G401 (cell line): ENCODE measurements at regions not wholly inside any gene's neighbourhood (a gene's known extent, or its start where the extent isn't known, plus 50 kb on each side); places are given as distances from the start of the nearest gene placed in this dataset.

ENCODE experiments used
- DNase-seq: peaks from one replicate; pipeline ENCODE4 v3.0.0-alpha.2; 2015; ENCODE audit warnings: low spot score
- in situ Hi-C: cut with HindIII; loops from 2 replicates; pipeline ENCODE4 v1.10.0; 2016; ENCODE audit warnings: low sequenced_read_pairs, mixed read lengths

GRCh38 chr14:26765301-26765700 is 167.5 kb upstream of the NOVA1 start:
- in situ Hi-C loops: no loop called here
- no peak for DNase-seq

DNA sequence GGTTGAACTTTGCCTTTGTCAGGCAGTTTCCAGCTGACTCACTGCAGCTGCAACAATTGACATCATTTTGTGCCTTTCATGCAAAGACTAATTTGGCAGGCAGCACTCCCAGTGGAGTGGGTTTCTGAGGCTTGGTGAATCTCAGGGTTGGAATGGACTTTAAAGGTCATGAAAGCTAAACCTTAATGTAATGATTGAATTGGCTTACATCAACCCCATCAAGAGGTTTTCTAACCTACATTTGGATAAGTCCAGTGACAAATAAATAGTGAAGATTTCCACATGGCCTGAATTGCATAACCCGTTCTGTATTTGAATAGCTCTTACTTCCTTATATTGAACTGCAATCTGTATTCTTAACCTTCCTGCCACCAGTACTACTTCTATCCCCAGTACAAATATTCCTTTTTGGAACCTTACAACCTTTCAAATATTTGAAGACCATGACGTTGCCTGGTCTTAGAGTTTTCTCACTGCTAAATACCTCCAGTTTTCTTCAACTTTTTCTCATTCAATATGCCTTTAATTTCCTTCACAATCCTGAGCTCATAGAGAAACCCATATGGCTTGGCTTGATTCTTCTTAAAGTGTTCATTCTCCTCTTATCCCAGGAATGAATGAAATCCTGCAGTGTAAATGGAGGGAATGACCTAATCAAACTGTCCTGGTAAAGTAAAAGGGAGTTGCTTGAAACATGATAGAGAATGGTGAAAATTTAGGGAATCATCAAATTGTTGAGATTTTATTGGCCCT is 168.1 kb upstream of the NOVA1 start:
- in situ Hi-C loops: no loop called here
- DNase-seq: no peak

DNA sequence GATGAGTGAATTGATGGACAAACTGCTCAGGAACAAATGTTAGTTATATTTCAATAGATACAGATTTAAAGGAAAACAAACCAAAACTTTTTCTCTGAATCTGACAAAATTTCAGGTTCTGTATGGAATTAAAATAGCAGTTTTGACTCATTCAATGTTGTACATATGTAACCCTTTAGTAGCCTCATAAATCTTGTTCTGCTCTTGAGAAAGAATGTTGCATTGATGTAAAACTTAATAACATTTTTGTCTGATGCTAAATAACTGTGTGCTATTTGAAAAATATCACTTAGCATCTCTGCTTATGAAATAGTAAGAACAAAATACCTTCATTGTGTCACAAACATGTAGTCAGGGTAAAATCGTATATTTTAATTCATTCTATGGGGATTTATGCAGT is 168.9 kb upstream of the NOVA1 start:
- in situ Hi-C loops: no loop called here
- no peak for DNase-seq

- in situ Hi-C loops: no loop called here
- no peak for DNase-seq
Observed at GRCh38 chr14:26773906-26774593, 176.2 kb upstream of the NOVA1 start.

DNA sequence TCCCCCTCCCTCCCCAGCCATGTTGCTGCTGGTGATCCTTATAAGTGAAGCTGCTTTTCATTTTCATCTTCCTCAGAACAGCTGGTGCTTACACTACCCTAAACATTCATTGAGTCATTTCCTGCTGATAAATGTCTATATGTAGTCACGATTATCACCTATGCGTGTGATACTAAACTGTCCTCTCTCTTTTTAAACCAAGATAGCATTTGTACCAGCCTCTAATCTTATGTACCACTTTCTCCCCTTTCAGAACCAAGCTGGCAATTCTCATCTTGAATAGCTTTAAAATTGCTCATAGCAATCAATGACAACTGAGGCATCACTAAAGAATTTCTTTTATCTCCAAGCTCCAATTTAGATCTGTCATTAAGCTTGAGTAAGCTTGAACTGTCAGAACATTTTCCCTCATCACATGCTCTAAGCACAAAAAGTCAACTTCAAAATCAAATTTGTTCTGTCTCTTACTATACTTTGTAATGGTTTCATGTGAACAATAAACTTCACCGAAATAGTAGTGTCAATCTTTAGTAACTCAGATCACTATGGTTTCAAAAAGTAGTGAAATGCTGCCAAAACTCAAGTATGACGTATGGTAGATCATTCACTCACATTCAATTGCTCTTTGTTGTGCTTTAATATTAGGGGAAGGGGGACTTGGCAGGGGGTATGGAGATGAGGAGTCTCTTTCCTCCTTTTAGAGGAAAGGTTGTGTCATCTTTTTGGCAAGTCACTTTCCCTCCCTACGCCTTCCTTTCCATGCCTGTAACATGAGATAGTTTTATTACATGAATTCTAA is 178.1 kb upstream of the NOVA1 start:
- in situ Hi-C loops: no loop called here
- DNase-seq: no peak

- in situ Hi-C loops: no loop called here
- DNase-seq: no peak
Observed at GRCh38 chr14:26791117-26791806, 193.4 kb upstream of the NOVA1 start.

DNA sequence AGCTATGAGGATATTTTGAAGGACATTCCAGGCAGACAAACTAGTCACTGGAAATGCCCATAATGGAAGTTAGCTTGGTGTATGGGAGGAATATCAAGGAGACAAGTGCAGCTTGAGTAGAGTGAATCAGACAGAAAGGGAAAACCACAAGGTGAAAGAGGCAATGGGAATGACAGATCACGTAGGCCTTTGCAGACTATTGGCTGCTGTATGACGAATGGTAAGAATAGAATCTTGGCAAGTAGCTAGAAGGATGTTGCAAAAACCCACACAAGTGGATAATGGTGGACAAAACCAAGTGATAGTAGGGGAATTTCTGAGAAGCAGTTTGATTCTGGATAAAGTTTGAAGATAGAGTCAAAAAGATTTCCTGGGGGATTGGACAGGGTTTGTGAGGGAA is 196.9 kb upstream of the NOVA1 start:
- no peak for DNase-seq
- in situ Hi-C loops: no loop called here

GRCh38 chr14:26808407-26808806 is 210.6 kb upstream of the NOVA1 start:
- DNase-seq: no peak

GRCh38 chr14:26810631-26811030 is 212.8 kb upstream of the NOVA1 start:
- in situ Hi-C loops: no loop called here
- DNase-seq: no peak

More at GRCh38 chr14:26808407-26808806, 210.6 kb upstream of the NOVA1 start:
- in situ Hi-C loops: no loop called here

DNA sequence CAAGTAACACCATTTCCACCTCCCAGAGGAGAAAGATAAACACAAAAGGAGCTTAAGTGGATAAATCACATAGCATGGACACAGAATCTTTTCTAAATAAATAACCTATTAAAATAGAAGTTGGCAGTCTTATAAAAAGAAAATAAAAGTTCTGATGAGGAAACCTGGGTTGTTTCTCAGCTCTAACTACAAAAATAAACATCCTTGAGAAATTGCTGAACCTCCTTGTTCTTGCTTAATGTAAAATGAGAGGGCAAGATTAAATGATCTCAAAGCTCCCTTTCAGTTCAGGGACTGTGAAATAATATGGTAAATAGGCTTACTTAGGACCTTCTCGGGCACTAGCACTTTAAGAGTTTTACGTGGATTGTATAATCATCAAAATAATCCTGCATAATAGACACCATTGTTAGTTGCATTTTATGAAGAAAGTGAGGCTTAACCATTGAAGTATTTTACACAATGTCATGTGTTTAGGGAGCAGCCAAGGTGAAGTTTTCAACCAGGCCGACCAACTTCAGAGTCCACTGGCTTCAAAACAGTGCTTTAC is 214.0 kb upstream of the NOVA1 start:
- in situ Hi-C loops: no loop called here
- no peak for DNase-seq

DNA sequence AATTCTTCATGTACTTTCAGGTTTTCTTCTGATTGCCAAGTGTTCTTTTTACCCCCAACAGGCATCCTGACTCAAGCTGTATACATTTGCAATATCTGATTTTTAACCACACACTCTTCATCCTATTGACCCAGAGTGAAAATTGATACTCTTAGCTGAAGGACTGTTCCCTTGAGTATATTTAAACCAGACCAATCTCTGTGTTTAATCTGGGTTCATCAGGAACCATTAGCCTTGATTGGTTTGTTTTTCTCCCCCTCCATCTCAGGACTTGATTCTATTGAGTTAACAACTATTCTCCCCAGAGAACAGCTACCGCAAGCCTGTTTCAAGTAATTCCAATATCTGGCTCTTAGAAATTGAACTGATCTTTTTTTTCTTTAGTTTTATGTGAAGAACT is 222.3 kb upstream of the NOVA1 start:
- in situ Hi-C loops: no loop called here
- no peak for DNase-seq

DNA sequence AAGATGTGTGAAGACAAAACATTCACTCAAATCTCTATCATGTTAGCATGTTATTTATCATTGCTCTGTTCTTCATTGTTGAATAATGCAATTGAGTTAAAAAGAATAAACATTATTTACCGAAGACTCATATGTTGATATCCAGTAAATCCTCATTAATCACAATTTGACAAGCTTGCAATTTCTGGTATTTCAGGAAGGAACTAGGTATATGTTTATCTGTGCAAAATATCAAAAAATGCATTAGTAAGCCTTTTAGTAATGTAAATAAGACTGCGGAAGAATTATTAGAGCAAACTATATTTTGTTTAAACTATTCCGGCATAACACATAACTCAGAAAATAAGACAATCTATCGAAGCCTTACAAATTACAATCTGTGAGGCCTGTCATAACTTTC is 222.7 kb upstream of the NOVA1 start:
- no peak for DNase-seq
- in situ Hi-C loops: no loop called here

- in situ Hi-C loops: no loop called here
- no peak for DNase-seq
Observed at GRCh38 chr14:26828741-26829140, 230.9 kb upstream of the NOVA1 start.

- DNase-seq: no peak
- in situ Hi-C loops: no loop called here
Observed at GRCh38 chr14:26833621-26834176, 235.9 kb upstream of the NOVA1 start.

DNA sequence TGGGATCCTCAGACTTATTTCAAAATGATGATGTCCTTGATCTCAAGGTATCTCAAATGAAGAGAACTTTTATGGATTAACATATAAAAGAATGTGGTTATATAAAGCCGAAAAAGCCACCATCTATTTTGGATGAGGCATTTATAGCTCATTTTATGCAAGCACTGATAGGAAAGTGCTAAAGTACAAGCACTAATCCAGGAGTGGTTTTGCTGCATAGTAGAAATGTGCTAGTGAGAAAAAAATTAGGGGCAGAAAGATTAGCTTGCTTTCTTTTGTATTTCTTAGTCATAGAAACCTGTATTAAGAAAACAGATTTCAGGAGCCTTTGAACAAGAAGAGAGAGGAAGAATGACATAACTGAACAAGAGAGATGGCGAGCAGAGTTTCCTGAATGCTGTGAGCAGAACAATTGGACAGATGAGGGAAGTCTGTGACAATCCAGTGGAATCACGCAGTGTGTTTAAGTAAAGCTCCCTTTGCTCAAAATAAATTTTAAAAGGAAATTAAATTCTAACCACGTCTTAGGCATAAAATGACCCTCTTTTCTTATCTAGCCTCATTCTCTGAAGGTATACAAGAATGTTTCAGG is 238.2 kb upstream of the NOVA1 start:
- DNase-seq: no peak
- in situ Hi-C loops: no loop called here

DNA sequence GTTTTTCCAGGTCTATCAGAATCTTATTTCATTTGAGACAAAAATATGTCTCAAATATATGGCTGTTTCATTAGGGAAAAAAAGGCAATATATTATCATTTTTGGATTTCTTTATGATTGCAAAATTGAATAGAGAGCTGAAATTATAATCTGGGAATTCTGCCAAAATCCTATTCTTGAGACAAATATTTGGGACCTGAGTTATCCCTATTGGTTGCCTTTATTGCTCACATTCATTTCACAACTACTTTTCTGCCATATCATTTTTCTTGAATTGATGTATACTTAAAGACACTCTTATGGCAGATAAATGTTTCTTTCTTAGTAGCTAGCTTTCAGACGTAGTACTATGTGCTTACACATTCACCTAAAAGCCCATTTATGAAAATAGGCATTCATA is 241.6 kb upstream of the NOVA1 start:
- no peak for DNase-seq
- in situ Hi-C loops: no loop called here

DNA sequence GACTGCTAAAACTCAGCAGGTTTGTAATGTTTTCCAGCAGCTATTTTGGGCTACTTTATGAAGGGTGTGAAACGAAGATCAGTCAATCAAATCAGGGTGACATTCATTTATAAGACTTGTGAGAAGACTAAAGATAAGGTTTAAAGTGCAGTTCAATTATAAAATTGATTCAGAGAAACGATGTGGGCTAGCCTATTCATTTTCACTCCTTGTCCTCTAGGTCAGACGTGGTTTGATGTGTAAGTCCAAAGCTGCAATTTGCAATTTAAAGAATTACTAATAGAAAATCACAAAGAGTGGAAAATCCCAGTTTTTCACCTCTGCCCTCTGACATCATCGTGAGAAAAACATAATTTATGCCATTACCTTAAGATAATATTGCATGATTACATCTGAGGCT is 243.5 kb upstream of the NOVA1 start:
- DNase-seq: no peak
- in situ Hi-C loops: no loop called here

- DNase-seq: no peak
Observed at GRCh38 chr14:26841920-26842741, 244.3 kb upstream of the NOVA1 start.

More at GRCh38 chr14:26841920-26842741, 244.3 kb upstream of the NOVA1 start:
- in situ Hi-C loops: no loop called here
